NCI-H748 (cell line): ENCODE measurements at regions not wholly inside any gene's neighbourhood (a gene's known extent, or its start where the extent isn't known, plus 50 kb on each side); places are given as distances from the start of the nearest gene placed in this dataset.
A peak's percentile ranks its signal among the peaks of the same experiment; 100 is the strongest.
"Not testable (repeated sequence)": the region's sequence is repeated elsewhere in the genome, so short reads cannot be mapped to it uniquely, and the experiment has no call there.

ENCODE experiments used
- DNase-seq: peaks from one replicate; lab custom pipeline; 2025; ENCODE audit not compliant: unreplicated experiment; lab: John Stamatoyannopoulos, UW

DNA sequence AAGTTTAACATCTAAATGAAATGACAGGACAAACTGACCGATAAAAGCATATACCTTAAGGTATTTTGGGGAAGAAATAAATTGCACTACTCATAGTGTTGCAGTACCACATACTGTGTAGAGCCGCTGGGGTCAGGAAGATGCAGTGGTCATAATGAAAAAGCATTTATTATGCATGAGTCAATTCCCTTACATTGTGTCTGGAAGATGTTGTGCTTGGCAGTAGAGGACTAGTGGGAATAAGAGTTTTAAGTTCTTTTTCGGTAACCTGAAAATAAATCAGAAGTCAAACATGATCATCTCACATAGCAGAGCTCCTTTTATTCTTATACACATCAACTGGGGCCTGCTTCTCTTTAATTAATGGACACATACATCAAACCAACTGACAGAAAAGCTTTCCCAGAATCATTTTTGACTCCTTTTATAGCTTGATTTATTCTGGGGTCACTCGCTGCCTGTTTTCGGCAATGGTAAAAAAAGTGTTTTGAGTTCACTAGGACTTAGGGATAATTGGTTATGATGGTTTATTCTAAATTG lies 262.5 kb upstream of the CHD1 start:
- DNase-seq, result no peak

DNA sequence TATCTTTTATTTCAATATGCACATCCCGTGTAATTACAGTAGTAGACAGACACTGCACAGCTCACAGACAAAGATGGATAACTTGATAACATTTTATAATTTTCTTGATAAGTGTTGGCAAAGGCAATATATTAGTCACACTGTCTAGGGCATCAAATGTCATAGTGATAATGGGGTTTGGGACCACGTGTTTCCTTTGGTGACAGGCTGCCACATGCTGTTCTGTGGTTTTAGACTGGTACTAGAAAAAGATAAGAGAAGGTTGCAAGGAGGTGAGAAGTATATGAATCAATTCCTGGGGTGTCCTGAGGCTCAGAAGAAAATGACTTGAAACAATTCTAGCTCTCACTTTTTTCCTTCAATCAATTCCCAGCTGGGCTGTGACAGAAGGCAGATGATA lies 258.8 kb upstream of the CHD1 start:
- DNase-seq, result no peak

DNA sequence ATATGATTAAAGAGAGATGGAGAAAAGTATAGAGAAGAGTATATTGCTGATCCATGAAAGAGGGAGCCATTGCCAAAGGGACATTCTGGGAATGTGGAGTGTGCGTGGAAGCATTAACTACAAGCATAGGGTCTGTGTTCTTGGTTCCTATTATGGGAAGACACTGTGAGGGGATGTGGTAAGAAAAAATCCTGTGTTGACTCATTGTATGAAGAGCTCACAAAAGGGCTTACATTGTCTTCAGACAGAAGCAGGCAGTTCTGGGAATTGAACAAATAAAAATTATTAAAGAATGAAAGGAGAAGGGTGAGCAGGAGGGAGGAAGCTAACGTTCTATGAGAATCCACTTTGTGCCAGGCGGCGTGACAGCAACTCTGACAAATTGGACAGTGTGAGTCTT lies 250.4 kb upstream of the CHD1 start:
- no peak for DNase-seq

- no peak for DNase-seq
Observed at GRCh38 chr5:99177796-99178195, 249.0 kb upstream of the CHD1 start.

GRCh38 chr5:99176186-99176585 lies 247.4 kb upstream of the CHD1 start:
- DNase-seq, result no peak

DNA sequence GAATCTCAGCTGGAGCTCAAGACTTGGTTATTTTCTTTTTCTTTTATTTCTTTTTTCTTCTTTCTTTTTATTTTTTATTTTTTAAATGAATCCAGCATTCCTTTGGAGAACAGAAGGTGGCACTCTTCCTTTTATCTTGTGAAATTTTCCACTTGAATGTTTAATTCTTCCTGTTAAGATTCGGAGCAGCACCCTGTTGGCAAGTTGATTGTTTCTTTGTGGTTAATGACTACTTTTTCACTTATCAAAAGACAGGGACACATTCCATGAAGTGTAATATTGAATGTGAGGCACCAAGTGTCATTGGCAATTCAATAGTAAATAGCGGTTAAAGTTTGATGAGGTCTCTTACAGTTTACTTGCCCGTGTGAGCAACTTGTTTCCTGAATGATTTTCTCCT lies 240.5 kb upstream of the CHD1 start:
- peak; percentile 57 for DNase-seq

GRCh38 chr5:99161538-99161937 lies 232.7 kb upstream of the CHD1 start:
- DNase-seq, result not testable (repeated sequence)

DNA sequence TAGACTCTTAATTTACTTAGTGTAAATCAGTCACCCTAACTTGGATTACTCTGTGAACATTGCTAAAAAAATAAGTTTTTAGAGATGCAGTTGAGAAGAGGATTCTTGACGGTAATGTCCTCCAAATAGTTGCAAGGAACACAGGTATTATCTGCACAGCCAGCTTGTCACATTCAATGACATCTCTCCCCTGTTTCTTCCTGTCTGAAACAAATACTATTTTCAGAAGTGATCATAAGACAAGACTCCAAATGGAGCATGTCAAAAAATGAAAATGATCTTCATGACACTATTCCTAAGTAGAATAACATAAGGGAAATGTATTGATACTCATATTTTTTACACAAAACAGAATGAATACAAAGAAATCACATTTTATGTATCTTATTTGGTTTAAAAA lies 227.9 kb upstream of the CHD1 start:
- DNase-seq, result no peak

GRCh38 chr5:99143283-99143795 lies 214.5 kb upstream of the CHD1 start:
- not testable (repeated sequence) for DNase-seq

- DNase-seq, result no peak
Observed at GRCh38 chr5:99141534-99142128, 212.8 kb upstream of the CHD1 start.

- no peak for DNase-seq
Observed at GRCh38 chr5:99138911-99139310, 210.1 kb upstream of the CHD1 start.

DNA sequence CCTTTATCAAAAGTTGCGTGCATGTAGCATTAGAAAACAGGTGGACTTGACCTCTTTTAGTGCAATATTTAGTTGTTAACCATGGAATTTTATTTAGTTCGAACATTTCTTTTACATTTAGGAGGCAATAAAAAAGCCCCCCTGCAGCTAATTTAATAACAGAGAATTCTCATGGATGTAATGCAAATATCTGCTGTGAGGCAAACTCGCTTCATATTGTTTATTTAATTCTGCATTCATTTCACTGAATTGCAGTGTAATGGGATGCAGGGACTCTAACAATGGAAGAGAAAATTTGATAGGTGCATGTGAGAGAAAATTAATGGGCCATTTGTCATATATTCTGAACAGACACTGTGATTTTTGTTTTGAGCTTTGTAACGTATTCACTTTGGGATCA lies 205.1 kb upstream of the CHD1 start:
- DNase-seq, result peak; percentile 84

- no peak for DNase-seq
Observed at GRCh38 chr5:99129768-99130501, 201.1 kb upstream of the CHD1 start.

DNA sequence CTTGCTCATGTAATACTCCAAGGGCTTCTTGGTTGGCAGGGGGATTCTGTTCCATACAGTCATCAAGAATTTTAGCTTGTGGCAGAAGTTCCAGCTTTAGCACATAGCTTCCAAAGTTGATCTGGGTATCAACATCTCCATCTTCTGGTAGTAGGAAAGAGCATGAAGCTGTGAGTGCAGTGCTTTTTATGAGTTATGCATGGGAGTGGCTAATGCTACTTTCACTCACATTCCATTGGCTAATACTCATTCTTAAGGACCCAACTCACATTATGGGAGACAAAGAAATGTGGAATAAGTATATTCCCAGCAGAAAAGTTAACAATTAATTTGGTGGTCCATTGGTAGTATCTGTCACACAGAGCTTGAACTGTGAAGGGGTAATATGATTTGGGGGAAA lies 194.2 kb upstream of the CHD1 start:
- no peak for DNase-seq

DNA sequence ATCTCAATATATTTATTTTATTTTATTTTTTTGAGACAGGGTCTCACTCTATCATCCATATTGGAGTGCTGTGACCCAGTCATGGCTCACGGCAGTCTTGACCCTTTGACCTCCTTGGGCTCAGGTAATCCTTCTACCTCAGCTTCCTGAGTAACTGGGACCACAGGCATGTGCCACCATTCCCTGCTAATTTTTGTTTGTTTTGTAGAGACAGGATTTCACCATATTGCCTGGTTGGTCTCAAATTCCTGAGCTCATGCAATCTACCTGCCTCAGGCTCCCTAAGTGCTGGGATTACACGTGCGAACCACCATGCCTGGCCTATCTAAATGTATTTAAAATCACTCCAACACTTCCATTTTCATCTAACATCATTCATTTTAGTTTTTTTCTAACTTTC lies 190.5 kb upstream of the CHD1 start:
- DNase-seq, result no peak

- DNase-seq, result no peak
Observed at GRCh38 chr5:99116526-99116925, 187.7 kb upstream of the CHD1 start.

DNA sequence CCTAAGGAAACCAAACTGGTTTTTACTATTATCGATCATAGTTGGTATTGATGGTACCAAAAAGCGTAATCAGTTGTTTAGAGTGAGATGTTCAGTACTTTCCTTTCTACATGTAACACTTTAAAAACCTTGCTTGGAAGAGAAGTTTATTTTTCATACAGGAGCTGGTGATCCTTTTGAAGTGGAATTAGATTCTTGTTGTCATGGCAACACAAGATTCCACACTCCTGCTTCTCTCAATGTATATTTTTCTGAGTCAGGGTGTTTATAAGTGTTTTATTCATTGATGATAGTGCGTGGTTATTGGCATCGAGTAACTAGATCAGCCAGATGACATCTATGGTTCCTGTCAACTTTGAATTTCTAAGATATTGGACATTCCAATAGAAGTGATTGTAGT lies 181.1 kb upstream of the CHD1 start:
- DNase-seq, result no peak

- no peak for DNase-seq
Observed at GRCh38 chr5:99105216-99105615, 176.4 kb upstream of the CHD1 start.

- peak; percentile 70 for DNase-seq
Observed at GRCh38 chr5:99104538-99105132, 175.8 kb upstream of the CHD1 start.

DNA sequence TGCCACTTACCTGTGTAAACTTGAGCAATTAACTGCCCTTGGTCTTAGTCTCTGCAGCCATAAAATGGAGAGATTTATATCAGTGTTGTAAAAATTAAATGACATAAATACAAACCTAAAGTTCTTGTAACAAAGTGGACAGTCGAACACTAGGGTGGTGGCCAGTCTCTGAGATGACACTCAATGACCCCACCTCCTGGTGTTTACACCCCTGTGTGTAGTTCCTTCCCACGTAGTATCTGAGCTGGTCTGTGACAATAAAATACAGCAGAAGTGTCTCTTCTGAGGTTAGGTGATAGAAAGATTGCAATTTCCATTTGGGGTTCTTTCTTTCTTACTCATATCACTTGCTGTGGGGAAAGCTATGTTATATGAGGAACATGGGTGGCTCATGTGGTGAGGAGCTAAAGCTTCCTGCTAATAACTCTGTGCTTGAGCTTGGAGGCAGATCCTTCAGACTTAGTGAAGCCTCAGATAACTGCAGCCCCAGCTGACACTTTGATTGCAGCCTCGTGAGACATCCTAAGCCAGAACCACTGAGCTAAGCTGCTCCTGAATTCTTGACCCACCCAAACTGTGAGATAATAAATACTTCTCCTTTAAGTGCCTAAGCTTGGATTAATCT lies 173.4 kb upstream of the CHD1 start:
- DNase-seq, result no peak

DNA sequence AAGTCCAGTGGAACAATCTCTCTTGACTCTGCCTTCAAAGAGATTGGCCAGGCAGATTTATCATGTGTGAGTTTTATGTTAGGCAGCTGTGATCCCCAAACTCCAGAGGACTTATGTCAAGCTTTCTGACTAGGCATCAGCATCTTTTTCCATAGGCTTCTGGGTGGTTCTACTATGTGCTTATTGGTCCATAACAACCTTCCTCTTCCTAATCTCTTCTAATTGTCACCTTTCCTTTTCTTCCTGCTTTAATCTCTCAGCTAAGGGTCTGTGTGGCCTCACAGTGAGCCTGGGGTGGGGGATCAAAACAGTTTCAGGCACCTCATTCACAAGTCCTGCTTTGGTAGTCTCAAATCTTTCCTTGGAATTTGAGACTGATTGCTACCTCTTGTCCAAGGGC lies 170.9 kb upstream of the CHD1 start:
- no peak for DNase-seq
